Hepatocyte (in vitro differentiated cells): ENCODE measurements at regions not wholly inside any gene's neighbourhood (a gene's known extent, or its start where the extent isn't known, plus 50 kb on each side); places are given as distances from the start of the nearest gene placed in this dataset.
A peak's percentile ranks its signal among the peaks of the same experiment; 100 is the strongest.

Source experiments
- DNase-seq: peaks from one replicate; pipeline ENCODE4 v3.0.0-alpha.2; 2016; ENCODE audit warnings: low spot score
- H2AFZ ChIP-seq: fragments of 200-600 bp; sonication (generic); 2 replicates; pipeline ENCODE4 v1.6.0; 2016; ENCODE audit warnings: antibody characterized with exemption, mild to moderate bottlenecking
- H3K27ac ChIP-seq: fragments of 200-600 bp; sonication (generic); 2 replicates; pipeline ENCODE4 v1.5.1; 2016; ENCODE audit warnings: mild to moderate bottlenecking
- H3K27me3 ChIP-seq: fragments of 200-600 bp; sonication (generic); 2 replicates; pipeline ENCODE4 v1.6.1; 2016
- H3K36me3 ChIP-seq: fragments of 200-600 bp; sonication (generic); replicated peaks from 2 replicates; pipeline ENCODE4 v1.5.1; 2016; ENCODE audit warnings: low read depth; ENCODE audit not compliant: insufficient read depth
- H3K4me1 ChIP-seq: fragments of 200-600 bp; sonication (generic); 2 replicates; pipeline ENCODE4 v1.5.1; 2016; ENCODE audit warnings: mild to moderate bottlenecking, moderate library complexity; ENCODE audit not compliant: insufficient read depth
- H3K4me2 ChIP-seq: fragments of 200-600 bp; sonication (generic); 2 replicates; pipeline ENCODE4 v1.6.0; 2016
- H3K4me3 ChIP-seq: fragments of 200-600 bp; sonication (generic); 2 replicates; pipeline ENCODE4 v1.5.1; 2016; ENCODE audit warnings: mild to moderate bottlenecking
- H3K79me2 ChIP-seq: fragments of 200-600 bp; sonication (generic); 2 replicates; pipeline ENCODE4 v1.6.0; 2017; ENCODE audit warnings: mild to moderate bottlenecking
- H3K9me2 ChIP-seq: fragments of 200-600 bp; sonication (generic); replicated peaks from 2 replicates; pipeline ENCODE4 v1.6.0; 2017; ENCODE audit warnings: mild to moderate bottlenecking; ENCODE audit not compliant: insufficient read depth
- H3K9me3 ChIP-seq: fragments of 200-600 bp; sonication (generic); 2 replicates; pipeline ENCODE4 v1.5.1; 2016; ENCODE audit warnings: low read depth, mild to moderate bottlenecking
- H4K20me1 ChIP-seq: fragments of 200-600 bp; sonication (generic); 2 replicates; pipeline ENCODE4 v1.6.0; 2016; ENCODE audit warnings: mild to moderate bottlenecking; ENCODE audit not compliant: insufficient read depth, poor library complexity, severe bottlenecking
- CTCF ChIP-seq: fragments of 200-600 bp; sonication (generic); IDR thresholded peaks from 2 replicates; pipeline ENCODE4 v1.5.1; 2016; ENCODE audit warnings: antibody characterized with exemption, mild to moderate bottlenecking; ENCODE audit not compliant: poor library complexity
- EZH2 ChIP-seq: fragments of 200-600 bp; sonication (generic); IDR thresholded peaks from 2 replicates; pipeline ENCODE4 v1.6.1; 2016; ENCODE audit warnings: antibody characterized with exemption, mild to moderate bottlenecking, borderline replicate concordance
- EZH2phosphoT487 ChIP-seq: fragments of 200-600 bp; sonication (generic); IDR thresholded peaks from one replicate; pipeline ENCODE4 v1.6.1; 2018; ENCODE audit warnings: antibody characterized with exemption, mild to moderate bottlenecking, low read depth, moderate library complexity; ENCODE audit not compliant: unreplicated experiment, severe bottlenecking
- WGBS: methylation state at CpG from one replicate; pipeline ENCODE4 v1.1.6; 2016; ENCODE audit warnings: low lambda C conversion rate; ENCODE audit errors: missing lambda C conversion rate; 5-methylcytosine and 5-hydroxymethylcytosine counted together

GRCh38 chr12:25824734-25825133, 133.7 kb upstream of the RASSF8 start:
- no peak overlapping the region for H2AFZ ChIP-seq
- H3K36me3 ChIP-seq: no peaks in the 10 kb centered on the region
- peaks cover 10% of the 10 kb centered on the region for H3K4me1 ChIP-seq
- H3K9me3 ChIP-seq: no peaks in the 10 kb centered on the region
- no peaks in the 10 kb centered on the region for H4K20me1 ChIP-seq
- no peak overlapping the region for H3K4me2 ChIP-seq
- no peaks in the 10 kb centered on the region for H3K9me2 ChIP-seq
- no peak overlapping the region for H3K4me3 ChIP-seq
- DNase-seq: no peak
- H3K27me3 ChIP-seq: no peaks in the 10 kb centered on the region
- WGBS: 65% methylated on average over 2 of the region's 2 CpGs
- H3K79me2 ChIP-seq: no peaks in the 10 kb centered on the region
- no peak overlapping the region for H3K27ac ChIP-seq
- TF ChIP-seq EZH2: no peak
- TF ChIP-seq CTCF: no peak
- TF ChIP-seq EZH2phosphoT487: no peak

- Histone ChIP-seq H3K36me3 (no peaks in the 10 kb centered on the region), H2AFZ (no peak overlapping the region), H3K4me1 (peaks cover 16% of the 10 kb centered on the region), H3K27me3 (no peaks in the 10 kb centered on the region), H3K4me3 (no peak overlapping the region), H3K9me2 (no peaks in the 10 kb centered on the region), H3K79me2 (no peaks in the 10 kb centered on the region), H3K9me3 (no peaks in the 10 kb centered on the region), H3K4me2 (no peak overlapping the region), H4K20me1 (no peaks in the 10 kb centered on the region), H3K27ac (no peak overlapping the region)
- 88% methylated on average over 6 of the region's 6 CpGs for WGBS
- no peak for DNase-seq
- TF ChIP-seq CTCF (no peak), EZH2 (no peak), EZH2phosphoT487 (no peak)
Measured at GRCh38 chr12:25825446-25825845, 133.0 kb upstream of the RASSF8 start.

- Histone ChIP-seq H4K20me1 (no peaks in the 10 kb centered on the region), H3K4me2 (no peak overlapping the region), H3K36me3 (no peaks in the 10 kb centered on the region), H3K27me3 (no peaks in the 10 kb centered on the region), H3K27ac (no peak overlapping the region), H3K9me2 (no peaks in the 10 kb centered on the region), H3K4me1 (peaks cover 16% of the 10 kb centered on the region), H3K9me3 (no peaks in the 10 kb centered on the region), H3K4me3 (no peak overlapping the region), H2AFZ (no peak overlapping the region), H3K79me2 (no peaks in the 10 kb centered on the region)
- no peak for DNase-seq
- 93% methylated on average over 1 of the region's 1 CpG for WGBS
- TF ChIP-seq EZH2: no peak
Measured at GRCh38 chr12:25827141-25827540, 131.3 kb upstream of the RASSF8 start.

GRCh38 chr12:25827747-25828146, 130.7 kb upstream of the RASSF8 start:
- H3K4me1 ChIP-seq: peaks cover 16% of the 10 kb centered on the region
- no peaks in the 10 kb centered on the region for H3K79me2 ChIP-seq
- H3K27me3 ChIP-seq: no peaks in the 10 kb centered on the region
- 59% methylated on average over 3 of the region's 3 CpGs for WGBS
- no peak overlapping the region for H2AFZ ChIP-seq
- no peaks in the 10 kb centered on the region for H3K9me2 ChIP-seq
- peak overlapping the region; percentile 49 for H3K27ac ChIP-seq
- H3K36me3 ChIP-seq: no peaks in the 10 kb centered on the region
- no peaks in the 10 kb centered on the region for H3K9me3 ChIP-seq
- H3K4me3 ChIP-seq: no peak overlapping the region
- H4K20me1 ChIP-seq: no peaks in the 10 kb centered on the region
- H3K4me2 ChIP-seq: peak overlapping the region; percentile 51
- TF ChIP-seq CTCF (no peak), EZH2 (no peak), EZH2phosphoT487 (no peak)
- no peak for DNase-seq
